Stomach (tissue), 4 donors: ENCODE measurements at regions not wholly inside any gene's neighbourhood (a gene's known extent, or its start where the extent isn't known, plus 50 kb on each side); places are given as distances from the start of the nearest gene placed in this dataset.

Experiments used
- CTCF ChIP-seq, 7 experiments: fragments of 450-650 bp in 4 of 7; fragments of 200-600 bp in 3 of 7; sonication (generic) in 3 of 7; IDR thresholded peaks; one replicate each; pipeline ENCODE4 v1.5.1; 2016 to 2019; ENCODE audit warnings: antibody characterized with exemption in 7 of 7, control low read depth in 2 of 7, mild to moderate bottlenecking in 1 of 7
- POLR2AphosphoS5 ChIP-seq, 3 donors: sonication (generic); formaldehyde crosslinking; IDR thresholded peaks; one replicate each; pipeline ENCODE4 v1.6.1; 2016; ENCODE audit warnings: antibody characterized with exemption in 3 of 3

GRCh38 chr10:71082960-71083715 lies 129.2 kb upstream of the UNC5B start:
- TF ChIP-seq CTCF (IDR thresholded peaks at IDR 0.05), result no peak
- TF ChIP-seq POLR2AphosphoS5 (IDR thresholded peaks at IDR 0.05), result no peak
